ENCODE measurements at regions not wholly inside any gene's neighbourhood (a gene's known extent, or its start where the extent isn't known, plus 50 kb on each side); places are given as distances from the start of the nearest gene placed in this dataset.

- Histone ChIP-seq H3K9me3 (ENCODE audit: insufficient read depth, low read depth) (no peaks in the 10 kb centered on the region), H3K27ac (no peak overlapping the region), H3K27me3 (ENCODE audit: insufficient read depth, low read depth) (peaks cover 95% of the 10 kb centered on the region), H2AFZ (no peak overlapping the region), H3K4me2 (no peak overlapping the region), H3K4me3 (no peak overlapping the region), H3K79me2 (ENCODE audit: low read depth) (no peaks in the 10 kb centered on the region), H3K9me2 (ENCODE audit: insufficient read depth) (no peaks in the 10 kb centered on the region), H3K4me1 (replicated peaks; ENCODE audit: insufficient read depth) (no peaks in the 10 kb centered on the region), H4K20me1 (ENCODE audit: insufficient read depth) (no peaks in the 10 kb centered on the region; the same call in 1 of the 2 replicates), H3K36me3 (ENCODE audit: low read depth) (no peaks in the 10 kb centered on the region), H3F3A (ENCODE audit: insufficient read depth, low read depth) (no peaks in the 10 kb centered on the region)
- no peak for TF ChIP-seq EZH2 (IDR thresholded peaks at IDR 0.05; ENCODE audit: low read depth)
- no peak for TF ChIP-seq CTCF (conservative IDR thresholded peaks at IDR 0.05)
- no peak for DNase-seq
- no TSS peak for BruUV-seq (replicated peaks)
- POLR2A ChIA-PET (ENCODE audit: unreplicated experiment): no interaction called here
- CTCF ChIA-PET: no interaction called here
- intact Hi-C loops (cut with micrococcal nuclease; ENCODE audit: unreplicated experiment): no loop called here
Observed at GRCh38 chr10:43968076-43968475, 319.4 kb upstream of the ZNF32 start.

GRCh38 chr10:43966571-43966965, 317.9 kb upstream of the ZNF32 start:
- intact Hi-C loops (cut with micrococcal nuclease; ENCODE audit: unreplicated experiment): no loop called here
- Histone ChIP-seq H2AFZ (no peak overlapping the region), H3K4me3 (no peak overlapping the region), H3K27me3 (ENCODE audit: insufficient read depth, low read depth) (peaks cover 100% of the 10 kb centered on the region), H3K36me3 (ENCODE audit: low read depth) (no peaks in the 10 kb centered on the region), H4K20me1 (ENCODE audit: insufficient read depth) (no peaks in the 10 kb centered on the region; the same call in 1 of the 2 replicates), H3K9me3 (ENCODE audit: insufficient read depth, low read depth) (no peaks in the 10 kb centered on the region), H3K4me2 (no peak overlapping the region), H3K9me2 (ENCODE audit: insufficient read depth) (no peaks in the 10 kb centered on the region), H3K27ac (no peak overlapping the region), H3F3A (ENCODE audit: insufficient read depth, low read depth) (no peaks in the 10 kb centered on the region), H3K79me2 (ENCODE audit: low read depth) (no peaks in the 10 kb centered on the region), H3K4me1 (replicated peaks; ENCODE audit: insufficient read depth) (no peaks in the 10 kb centered on the region)
- CTCF ChIA-PET: no interaction called here
- BruUV-seq (replicated peaks): no TSS peak
- TF ChIP-seq EZH2 (IDR thresholded peaks at IDR 0.05; ENCODE audit: low read depth) (no peak), CTCF (conservative IDR thresholded peaks at IDR 0.05) (no peak)
- DNase-seq: no peak
- POLR2A ChIA-PET (ENCODE audit: unreplicated experiment): no interaction called here

- no peaks in the 10 kb centered on the region for H3K36me3 ChIP-seq (ENCODE audit: low read depth)
- no peak overlapping the region for H3K27ac ChIP-seq
- no peak overlapping the region for H3K4me2 ChIP-seq
- no TSS peak for BruUV-seq (replicated peaks)
- DNase-seq: no peak
- POLR2A ChIA-PET (ENCODE audit: unreplicated experiment): no interaction called here
- no peaks in the 10 kb centered on the region for H3K79me2 ChIP-seq (ENCODE audit: low read depth)
- no peak overlapping the region for H3K4me3 ChIP-seq
- H3K27me3 ChIP-seq (ENCODE audit: insufficient read depth, low read depth): peaks cover 100% of the 10 kb centered on the region
- CTCF ChIA-PET: no interaction called here
- H3K9me2 ChIP-seq (ENCODE audit: insufficient read depth): no peaks in the 10 kb centered on the region
- TF ChIP-seq CTCF (conservative IDR thresholded peaks at IDR 0.05) (no peak), EZH2 (IDR thresholded peaks at IDR 0.05; ENCODE audit: low read depth) (no peak)
- H3F3A ChIP-seq (ENCODE audit: insufficient read depth, low read depth): no peaks in the 10 kb centered on the region
- no peaks in the 10 kb centered on the region; the same call in 1 of the 2 replicates for H4K20me1 ChIP-seq (ENCODE audit: insufficient read depth)
- intact Hi-C loops (cut with micrococcal nuclease; ENCODE audit: unreplicated experiment): no loop called here
- H3K4me1 ChIP-seq (replicated peaks; ENCODE audit: insufficient read depth): no peaks in the 10 kb centered on the region
- no peak overlapping the region for H2AFZ ChIP-seq
- no peaks in the 10 kb centered on the region for H3K9me3 ChIP-seq (ENCODE audit: insufficient read depth, low read depth)
Observed at GRCh38 chr10:43965918-43966570, 317.4 kb upstream of the ZNF32 start.

Data from PC-9 (cell line).